Calu3 (cell line): ENCODE measurements at regions not wholly inside any gene's neighbourhood (a gene's known extent, or its start where the extent isn't known, plus 50 kb on each side); places are given as distances from the start of the nearest gene placed in this dataset.

ENCODE experiments used
- BruUV-seq: library from RNA; stranded (reverse); fragments of 400-500 nt; replicated peaks from 2 replicates; lab custom pipeline; 2021; lab: Mats Ljungman, UMichigan
- CTCF ChIA-PET: fragments of 300-600 bp; sonication (Branson Sonifier 250); formaldehyde crosslinking; loops from one replicate; lab custom pipeline; 2022; ENCODE audit warnings: antibody characterized with exemption; lab: Charles Lee
- DNase-seq: peaks from one replicate; pipeline ENCODE4 v3.0.0; 2022
- H3K27ac Mint-ChIP-seq: one replicate; pipeline ENCODE4 v1.8.0; 2022; ENCODE audit warnings: mixed read lengths; ENCODE audit not compliant: unreplicated experiment
- H3K27me3 Mint-ChIP-seq: one replicate; pipeline ENCODE4 v1.8.0; 2022; ENCODE audit warnings: mixed read lengths; ENCODE audit not compliant: unreplicated experiment
- H3K36me3 Mint-ChIP-seq: one replicate; pipeline ENCODE4 v1.8.0; 2022; ENCODE audit warnings: mild to moderate bottlenecking, moderate library complexity, mixed read lengths; ENCODE audit not compliant: insufficient read depth, unreplicated experiment
- H3K4me1 Mint-ChIP-seq: one replicate; pipeline ENCODE4 v1.8.0; 2022; ENCODE audit warnings: mild to moderate bottlenecking, low read depth, mixed read lengths; ENCODE audit not compliant: unreplicated experiment
- H3K4me3 Mint-ChIP-seq: one replicate; pipeline ENCODE4 v1.8.0; 2022; ENCODE audit warnings: mild to moderate bottlenecking, low read depth, moderate library complexity, mixed read lengths; ENCODE audit not compliant: unreplicated experiment
- H3K9me3 Mint-ChIP-seq: one replicate; pipeline ENCODE4 v1.8.0; 2022; ENCODE audit warnings: low read depth, mixed read lengths; ENCODE audit not compliant: unreplicated experiment
- CTCF ChIP-seq: fragments of 200-600 bp; IDR thresholded peaks from one replicate; pipeline ENCODE4 v1.8.0; 2022; ENCODE audit warnings: antibody characterized with exemption; ENCODE audit not compliant: unreplicated experiment
- intact Hi-C: fragments of 100-400 bp; cut with micrococcal nuclease; formaldehyde crosslinking; loops from one replicate; pipeline ENCODE4 v1.10.0; 2022; ENCODE audit not compliant: unreplicated experiment

GRCh38 chr20:55174635-55175034 is 699.2 kb downstream of the DOK5 start:
- no peak for TF ChIP-seq CTCF
- CTCF ChIA-PET, result no interaction called here
- Mint-ChIP-seq H3K27me3 (no peaks in the 10 kb centered on the region), H3K27ac (no peak overlapping the region), H3K4me1 (no peaks in the 10 kb centered on the region), H3K36me3 (no peaks in the 10 kb centered on the region), H3K9me3 (peaks cover 12% of the 10 kb centered on the region), H3K4me3 (no peak overlapping the region)
- BruUV-seq, result no TSS peak
- intact Hi-C loops, result no loop called here
- DNase-seq, result no peak

- Mint-ChIP-seq H3K27ac (no peak overlapping the region), H3K27me3 (no peaks in the 10 kb centered on the region), H3K9me3 (peaks cover 12% of the 10 kb centered on the region), H3K36me3 (no peaks in the 10 kb centered on the region), H3K4me3 (no peak overlapping the region), H3K4me1 (no peaks in the 10 kb centered on the region)
- CTCF ChIA-PET, result no interaction called here
- TF ChIP-seq CTCF, result no peak
- intact Hi-C loops, result no loop called here
- no peak for DNase-seq
- BruUV-seq, result no TSS peak
Observed at GRCh38 chr20:55174172-55174571, 698.8 kb downstream of the DOK5 start.

- intact Hi-C loops, result no loop called here
- H3K4me1 Mint-ChIP-seq, result no peaks in the 10 kb centered on the region
- H3K4me3 Mint-ChIP-seq, result no peak overlapping the region
- no peaks in the 10 kb centered on the region for H3K36me3 Mint-ChIP-seq
- BruUV-seq, result no TSS peak
- H3K27me3 Mint-ChIP-seq, result no peaks in the 10 kb centered on the region
- H3K27ac Mint-ChIP-seq, result no peak overlapping the region
- TF ChIP-seq CTCF, result no peak
- H3K9me3 Mint-ChIP-seq, result peaks cover 12% of the 10 kb centered on the region
- CTCF ChIA-PET, result no interaction called here
- DNase-seq, result no peak
Observed at GRCh38 chr20:55173601-55174000, 698.2 kb downstream of the DOK5 start.

GRCh38 chr20:55172310-55173002 is 697.1 kb downstream of the DOK5 start:
- intact Hi-C loops, result no loop called here
- H3K9me3 Mint-ChIP-seq, result peaks cover 12% of the 10 kb centered on the region
- H3K4me1 Mint-ChIP-seq, result no peaks in the 10 kb centered on the region
- no TSS peak for BruUV-seq
- TF ChIP-seq CTCF, result no peak
- H3K27ac Mint-ChIP-seq, result no peak overlapping the region
- no peaks in the 10 kb centered on the region for H3K27me3 Mint-ChIP-seq
- no peak overlapping the region for H3K4me3 Mint-ChIP-seq
- H3K36me3 Mint-ChIP-seq, result no peaks in the 10 kb centered on the region
- CTCF ChIA-PET, result no interaction called here
- DNase-seq, result no peak
